SH-SY5Y (cell line): ENCODE measurements at regions not wholly inside any gene's neighbourhood (a gene's known extent, or its start where the extent isn't known, plus 50 kb on each side); places are given as distances from the start of the nearest gene placed in this dataset.

Experiments used
- GATA2 ChIP-seq: IDR thresholded peaks from 2 replicates; pipeline ENCODE4 v1.6.1; 2011; ENCODE audit warnings: mild to moderate bottlenecking, low read depth, low read length
- GATA3 ChIP-seq: IDR thresholded peaks from 2 replicates; pipeline ENCODE4 v1.6.1; 2011; ENCODE audit warnings: low read depth, mild to moderate bottlenecking, low read length, moderate library complexity

DNA sequence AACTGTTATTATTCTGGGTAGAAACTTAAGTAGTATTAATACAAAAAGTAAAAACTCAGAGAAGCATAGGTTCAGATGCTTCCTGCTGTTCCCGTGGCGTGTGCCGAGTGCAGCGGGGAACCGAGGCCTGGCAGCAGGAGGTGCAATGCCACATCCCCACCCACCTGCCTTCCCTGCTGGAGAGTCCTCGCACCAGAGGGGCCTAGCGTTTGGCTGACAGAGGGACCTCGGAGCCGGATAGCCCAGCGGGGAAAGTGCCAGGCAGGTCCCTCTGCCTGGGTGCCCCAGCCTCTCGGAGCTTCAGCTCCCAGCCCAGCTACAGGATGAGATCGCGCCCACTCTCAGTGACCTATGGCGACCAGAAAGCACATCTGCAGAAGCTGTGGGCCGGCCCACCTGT, 169.6 kb upstream of the GSE1 start:
- TF ChIP-seq GATA2 = no peak

- TF ChIP-seq GATA2 (0 out of 2 replicates have a peak, but pooled peaks have one; percentile 24), GATA3 (no peak)
Measured at GRCh38 chr16:85445064-85445778, 167.9 kb upstream of the GSE1 start.

- TF ChIP-seq GATA2 (peak; percentile 77), GATA3 (no peak)
Measured at GRCh38 chr16:85445779-85446222, 167.3 kb upstream of the GSE1 start.

DNA sequence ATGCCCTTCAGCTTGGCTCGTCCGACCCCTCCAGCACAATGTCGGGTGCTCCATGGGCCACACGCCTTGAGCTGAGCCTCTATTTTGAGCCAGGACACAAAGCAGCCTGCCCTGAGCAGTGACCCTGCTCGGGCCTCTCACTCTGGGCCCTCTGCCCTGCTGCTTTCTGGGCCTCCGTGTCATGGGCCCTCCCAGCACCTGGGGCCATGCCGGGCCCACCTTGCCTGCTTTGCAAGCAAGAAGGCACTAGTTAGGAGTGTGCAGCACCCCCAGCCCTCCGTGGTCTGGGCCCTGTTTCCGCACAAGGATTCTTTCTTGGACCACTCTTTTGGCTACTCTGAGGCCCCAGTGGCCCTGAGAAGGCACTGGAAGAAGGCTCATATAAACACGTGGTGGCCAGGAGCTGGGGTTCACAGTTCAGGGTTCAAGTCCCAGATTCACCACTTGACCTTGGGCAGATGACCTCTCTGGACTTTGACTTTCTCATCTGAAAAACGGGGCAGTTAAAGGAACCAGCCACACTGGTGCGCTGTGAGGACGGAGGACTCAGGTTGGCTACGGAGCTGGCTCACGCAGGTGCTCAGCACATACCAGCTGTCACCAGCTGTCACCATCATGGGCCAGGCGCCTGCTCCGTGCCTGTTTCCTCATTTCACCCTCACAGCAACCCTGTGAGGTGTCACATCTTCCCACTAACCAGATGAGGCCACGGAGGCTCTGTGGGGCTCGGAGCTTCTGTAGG, 166.0 kb upstream of the GSE1 start:
- TF ChIP-seq GATA3 (no peak), GATA2 (no peak)

GRCh38 chr16:85447693-85448313, 165.3 kb upstream of the GSE1 start:
- TF ChIP-seq GATA2 (no peak), GATA3 (no peak)

GRCh38 chr16:85448557-85449190, 164.4 kb upstream of the GSE1 start:
- TF ChIP-seq GATA3 (no peak), GATA2 (peak; percentile 52)

DNA sequence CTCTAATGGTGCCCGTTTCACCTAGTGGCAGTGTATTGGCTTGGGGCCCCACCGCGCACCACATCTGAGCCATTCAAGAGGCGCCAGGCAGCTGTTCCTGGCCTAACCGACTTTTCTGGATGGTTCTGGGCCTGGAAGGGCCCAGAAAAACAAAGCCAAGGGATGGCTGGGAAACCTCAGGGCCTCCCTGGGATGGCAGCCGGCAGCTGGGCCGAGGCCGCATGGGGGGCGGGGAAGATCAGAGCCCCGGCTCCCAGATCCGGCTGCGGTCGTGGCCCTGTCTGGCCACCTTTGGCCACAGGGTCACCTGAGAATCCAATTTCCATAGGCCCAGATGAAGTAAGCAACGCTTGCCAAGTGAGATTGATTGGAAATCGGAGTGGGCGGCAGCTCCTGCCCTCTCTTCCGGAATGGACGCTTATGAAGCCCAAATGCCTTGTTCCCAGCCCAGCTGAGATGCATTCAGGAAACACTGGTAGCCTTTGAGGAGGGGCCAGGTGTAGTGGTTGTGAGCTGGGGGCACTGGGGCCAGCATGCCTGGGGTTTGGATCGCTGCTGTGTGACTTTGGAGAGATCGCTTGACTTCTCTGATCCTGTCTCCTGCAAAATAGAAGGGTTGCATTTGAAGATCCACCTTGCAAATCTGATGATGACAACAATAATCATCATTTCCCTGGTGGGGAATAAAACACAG, 163.8 kb upstream of the GSE1 start:
- TF ChIP-seq GATA3 = no peak
- no peak for TF ChIP-seq GATA2

- TF ChIP-seq GATA3 (no peak), GATA2 (no peak)
Measured at GRCh38 chr16:85449885-85450245, 163.3 kb upstream of the GSE1 start.

- no peak for TF ChIP-seq GATA3
Measured at GRCh38 chr16:85451641-85452363, 161.3 kb upstream of the GSE1 start.

- no peak for TF ChIP-seq GATA2
- no peak for TF ChIP-seq GATA3
Measured at GRCh38 chr16:85452364-85453193, 160.5 kb upstream of the GSE1 start.

GRCh38 chr16:85453194-85453678, 159.9 kb upstream of the GSE1 start:
- TF ChIP-seq GATA2 (no peak), GATA3 (no peak)

DNA sequence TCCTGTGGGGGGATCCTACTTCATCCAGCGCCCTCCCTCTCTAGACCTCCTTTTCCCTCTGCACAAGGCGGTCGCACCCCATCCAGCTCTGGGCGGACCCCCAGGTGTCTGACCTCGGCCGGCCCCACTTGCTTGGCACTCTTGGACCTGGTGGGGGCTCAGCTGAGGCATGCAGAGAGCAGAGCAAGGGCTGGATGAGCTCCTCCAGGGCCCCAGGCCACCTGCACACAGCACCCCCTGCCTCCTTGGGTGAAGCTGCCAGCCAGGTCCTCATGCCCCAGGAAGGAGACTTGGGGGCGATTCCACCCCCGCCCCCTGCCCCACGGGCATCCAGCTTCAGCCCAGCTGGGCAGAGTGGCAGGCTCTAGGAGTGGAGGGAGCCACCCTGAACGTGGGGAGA, 159.4 kb upstream of the GSE1 start:
- TF ChIP-seq GATA3 (no peak), GATA2 (no peak)

GRCh38 chr16:85454171-85454872, 158.8 kb upstream of the GSE1 start:
- no peak for TF ChIP-seq GATA2
- TF ChIP-seq GATA3 = no peak
